ENCODE measurements at regions not wholly inside any gene's neighbourhood (a gene's known extent, or its start where the extent isn't known, plus 50 kb on each side); places are given as distances from the start of the nearest gene placed in this dataset.
"Not testable (repeated sequence)": the region's sequence is repeated elsewhere in the genome, so short reads cannot be mapped to it uniquely, and the experiment has no call there.

DNA sequence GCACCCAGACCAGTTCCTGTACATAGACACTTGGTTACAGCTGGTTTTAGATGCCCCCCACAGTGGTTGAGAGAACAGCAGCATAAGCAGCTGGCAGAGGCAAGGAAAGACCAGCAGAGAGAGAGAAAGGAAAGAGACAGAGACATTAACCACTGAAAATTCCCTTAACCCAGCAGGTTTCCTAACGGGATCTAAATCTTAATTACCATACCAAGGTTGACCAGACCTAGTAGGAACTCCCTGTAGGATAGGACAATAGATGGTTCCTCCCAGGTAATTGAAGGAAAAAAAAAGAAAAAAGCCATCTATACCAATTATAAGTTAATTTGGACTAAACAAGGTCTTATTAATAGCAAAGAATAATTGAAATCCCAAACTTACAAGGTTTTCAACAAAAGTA is 112.3 kb upstream of the PPM1J start:
- H3K4me1 Mint-ChIP-seq (ENCODE audit: low read depth); H3K9me3 Mint-ChIP-seq; DNase-seq; H3K4me3 Mint-ChIP-seq; ATAC-seq; H3K36me3 Mint-ChIP-seq (ENCODE audit: insufficient read depth); H3K27me3 Mint-ChIP-seq (ENCODE audit: low read depth): not testable (repeated sequence)

DNA sequence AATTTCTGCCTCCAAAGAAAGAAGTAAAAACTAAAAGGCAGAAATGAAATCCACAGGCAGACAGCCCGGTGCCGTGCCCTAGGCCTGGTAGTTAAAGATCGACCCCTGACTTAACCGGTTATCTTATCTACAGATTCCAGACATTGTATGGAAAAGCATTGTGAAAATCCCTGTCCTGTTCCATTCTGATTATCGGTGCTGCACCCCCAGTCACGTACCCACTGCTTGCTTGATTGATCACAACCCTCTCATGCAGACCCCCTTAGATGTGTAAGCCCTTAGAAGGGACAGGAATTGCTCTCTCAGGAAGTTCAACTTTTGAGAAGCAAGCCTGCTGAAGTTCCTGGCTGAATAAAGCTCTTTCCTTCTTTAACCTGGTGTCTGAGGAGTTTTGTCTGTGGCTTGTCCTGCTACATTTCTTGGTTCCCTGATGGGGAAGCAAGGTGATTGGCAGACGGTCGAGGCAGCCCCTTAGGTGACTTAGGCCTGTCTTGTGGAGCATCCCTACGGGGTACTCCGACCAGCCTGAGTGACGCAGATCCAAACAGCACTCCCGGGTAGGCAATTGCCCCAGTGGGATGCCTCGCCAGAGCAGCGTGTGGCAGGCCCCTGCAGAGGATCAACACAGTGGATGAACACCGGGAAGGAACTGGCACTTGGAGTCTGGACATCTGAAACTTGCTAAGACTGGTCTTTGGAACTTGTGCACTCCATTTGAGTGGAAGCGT is 111.2 kb upstream of the PPM1J start:
- H3K4me1 Mint-ChIP-seq (ENCODE audit: low read depth) = no peaks in the 10 kb centered on the region
- no peaks in the 10 kb centered on the region for H3K36me3 Mint-ChIP-seq (ENCODE audit: insufficient read depth)
- peaks cover 7% of the 10 kb centered on the region for H3K9me3 Mint-ChIP-seq
- DNase-seq (no peak), ATAC-seq (no peak)
- no peak overlapping the region for H3K4me3 Mint-ChIP-seq
- peaks cover 5% of the 10 kb centered on the region for H3K27me3 Mint-ChIP-seq (ENCODE audit: low read depth)

DNA sequence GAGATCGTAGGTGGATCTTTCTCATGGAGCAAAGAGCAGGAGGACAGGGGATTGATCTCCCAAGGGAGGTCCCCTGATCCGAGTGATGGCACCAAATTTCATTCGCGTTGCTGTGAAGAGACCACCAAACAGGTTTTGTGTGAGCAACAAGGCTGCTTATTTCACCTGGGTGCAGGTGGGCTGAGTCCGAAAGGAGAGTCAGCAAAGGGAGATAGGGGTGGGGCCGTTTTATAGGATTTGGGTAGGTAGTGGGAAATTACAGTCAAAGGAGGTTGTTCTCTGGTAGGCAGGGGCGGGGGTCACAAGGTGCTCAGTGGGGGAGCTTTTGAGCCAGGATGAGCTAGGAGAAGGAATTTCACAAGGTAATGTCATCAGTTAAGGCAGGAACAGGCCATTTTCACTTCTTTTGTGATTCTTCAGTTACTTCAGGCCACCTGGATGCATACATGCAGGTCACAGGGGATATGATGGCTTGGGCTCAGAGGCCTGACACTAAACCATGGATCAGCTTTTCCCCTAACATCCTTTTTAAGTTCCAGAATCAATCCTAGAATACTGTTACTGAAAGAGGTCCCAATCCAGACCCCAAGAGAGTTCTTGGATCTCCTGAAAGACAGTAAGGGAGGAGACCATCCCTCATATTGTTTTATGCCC is 110.6 kb upstream of the PPM1J start:
- not testable (repeated sequence) for H3K27me3 Mint-ChIP-seq (ENCODE audit: low read depth); ATAC-seq; H3K36me3 Mint-ChIP-seq (ENCODE audit: insufficient read depth); H3K4me1 Mint-ChIP-seq (ENCODE audit: low read depth); H3K9me3 Mint-ChIP-seq; DNase-seq; H3K4me3 Mint-ChIP-seq

DNA sequence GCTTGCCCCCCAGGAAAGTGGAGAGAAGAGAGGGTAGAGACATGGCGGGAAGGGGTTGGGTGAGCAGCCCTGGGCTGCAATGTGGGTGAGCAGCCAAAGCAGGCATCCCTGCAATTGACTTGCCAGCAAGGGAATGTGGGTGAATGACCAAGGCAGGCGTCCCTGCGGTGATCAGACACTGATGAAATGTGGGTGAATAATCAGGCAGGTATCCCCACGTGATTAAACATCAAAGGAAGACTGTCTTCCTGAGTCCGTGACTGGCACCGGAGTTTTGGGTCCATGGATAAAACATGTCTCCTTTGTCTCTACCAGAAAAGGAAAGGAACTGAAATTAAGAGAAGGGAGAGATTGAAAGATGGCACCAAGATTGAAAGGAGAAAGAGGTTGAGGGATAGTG is 109.9 kb upstream of the PPM1J start:
- DNase-seq; H3K4me1 Mint-ChIP-seq (ENCODE audit: low read depth); H3K27me3 Mint-ChIP-seq (ENCODE audit: low read depth); ATAC-seq; H3K36me3 Mint-ChIP-seq (ENCODE audit: insufficient read depth); H3K4me3 Mint-ChIP-seq; H3K9me3 Mint-ChIP-seq: not testable (repeated sequence)

DNA sequence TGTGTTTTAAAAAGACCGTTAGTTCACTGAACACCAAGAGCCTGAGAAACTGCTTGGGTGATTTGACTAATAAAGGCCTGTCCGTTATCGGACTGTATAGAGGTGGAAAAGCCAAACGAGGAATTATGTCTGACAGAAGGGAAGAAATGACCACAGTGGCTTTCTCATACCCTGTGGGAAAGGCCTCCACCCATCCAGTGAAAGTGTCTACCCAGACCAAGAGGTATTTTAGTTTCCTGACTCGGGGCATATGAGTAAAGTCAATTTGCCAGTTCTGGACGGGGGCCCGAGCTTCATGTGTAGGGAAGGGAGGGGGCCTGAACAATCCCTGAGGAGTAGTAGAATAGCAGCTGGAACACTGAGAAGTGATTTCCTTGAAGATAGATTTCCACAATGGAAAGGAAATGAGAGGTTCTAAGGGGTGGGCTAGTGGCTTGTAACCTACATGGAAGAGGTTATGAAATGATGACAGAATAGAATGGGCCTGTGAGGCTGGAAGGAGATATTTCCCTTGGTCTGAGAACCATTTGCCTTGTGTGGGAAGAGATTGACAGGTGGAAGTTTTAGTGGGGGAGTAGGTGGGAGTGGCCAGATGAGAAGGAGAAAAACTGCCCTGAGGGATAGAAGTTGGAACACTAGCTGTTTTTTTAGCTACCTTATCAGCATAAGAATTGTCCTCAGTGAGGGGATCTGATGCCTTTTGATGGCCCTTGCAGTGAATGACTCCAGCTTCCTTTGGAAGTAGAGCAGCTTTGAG is 106.4 kb upstream of the PPM1J start:
- not testable (repeated sequence) for DNase-seq; H3K4me3 Mint-ChIP-seq; H3K4me1 Mint-ChIP-seq (ENCODE audit: low read depth); ATAC-seq; H3K27me3 Mint-ChIP-seq (ENCODE audit: low read depth); H3K36me3 Mint-ChIP-seq (ENCODE audit: insufficient read depth); H3K9me3 Mint-ChIP-seq

DNA sequence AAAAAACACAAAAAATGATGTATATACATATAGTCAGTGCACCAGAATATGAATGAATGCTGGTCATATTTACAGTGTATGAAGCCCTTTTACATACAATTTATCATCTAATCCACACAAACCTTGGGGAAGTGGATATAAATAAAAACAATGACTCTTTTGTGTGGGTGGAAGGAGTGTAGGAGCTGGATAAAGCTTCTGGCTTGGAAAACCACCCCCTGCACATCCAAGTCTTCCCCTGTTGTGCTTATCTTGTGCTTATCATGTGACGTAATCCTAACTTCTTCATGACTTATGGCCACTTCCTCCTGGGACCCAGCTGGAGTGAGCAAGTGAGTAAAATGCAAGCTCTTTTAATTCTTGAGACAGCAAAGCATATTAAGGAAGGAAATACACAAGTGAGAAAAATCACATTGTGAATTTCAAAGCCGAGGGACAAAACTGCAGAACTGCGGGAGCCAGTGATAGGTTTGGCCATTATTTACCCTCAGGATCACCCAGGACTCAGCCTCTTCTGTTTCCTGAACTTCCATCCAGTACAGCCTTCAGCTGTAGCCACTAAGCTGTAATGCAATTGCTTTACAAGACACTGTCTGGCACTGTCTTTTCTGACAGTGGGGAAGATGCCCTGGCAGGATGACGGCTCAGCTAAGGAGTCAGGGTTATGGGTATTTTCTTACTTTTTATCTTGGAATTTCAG is 104.0 kb upstream of the PPM1J start:
- Mint-ChIP-seq H3K36me3 (ENCODE audit: insufficient read depth) (no peaks in the 10 kb centered on the region), H3K9me3 (peaks cover 3% of the 10 kb centered on the region), H3K4me3 (no peak overlapping the region), H3K27me3 (ENCODE audit: low read depth) (peaks cover 4% of the 10 kb centered on the region), H3K4me1 (ENCODE audit: low read depth) (peaks cover 2% of the 10 kb centered on the region)
- DNase-seq (no peak), ATAC-seq (no peak)

DNA sequence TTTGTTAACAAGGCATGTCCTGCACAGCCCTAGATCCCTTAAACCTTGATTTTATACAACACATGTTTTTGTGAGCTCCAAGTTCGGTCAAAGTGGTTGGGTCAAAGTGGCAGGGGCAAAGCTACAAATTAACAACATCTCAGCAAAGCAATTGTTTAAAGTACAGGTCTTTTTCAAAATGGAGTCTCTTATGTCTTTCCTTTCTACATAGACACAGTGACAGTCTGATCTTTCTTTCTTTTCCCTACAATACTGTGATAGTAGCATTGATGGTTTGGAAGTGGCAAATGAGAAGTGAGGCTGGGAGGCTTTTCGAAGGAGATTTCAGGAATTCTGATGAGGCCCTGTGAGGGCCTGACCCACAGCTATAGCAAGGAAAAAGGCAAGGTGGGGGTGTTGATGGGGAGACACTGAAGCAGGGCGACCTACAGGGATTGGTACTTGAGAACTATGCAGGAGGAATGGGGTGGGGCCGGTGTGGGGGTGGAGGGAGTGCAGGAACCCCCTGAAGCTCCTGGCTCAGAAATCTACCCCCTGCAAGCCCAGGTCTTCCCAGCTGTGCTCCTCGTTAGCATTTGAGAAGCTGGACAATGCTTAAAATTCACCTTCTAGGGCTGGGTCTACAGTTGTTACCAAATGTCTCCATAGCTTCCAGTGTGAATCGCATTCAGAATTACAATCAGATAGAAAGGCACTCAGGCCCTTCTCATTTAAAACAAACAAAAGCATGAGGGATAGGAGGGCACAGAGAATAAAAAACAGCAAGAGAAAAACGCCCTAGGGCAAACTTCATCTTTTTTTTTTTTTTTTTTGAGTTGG is 102.6 kb upstream of the PPM1J start:
- DNase-seq (no peak), ATAC-seq (no peak)
- peaks cover 2% of the 10 kb centered on the region for H3K4me1 Mint-ChIP-seq (ENCODE audit: low read depth)
- no peaks in the 10 kb centered on the region for H3K9me3 Mint-ChIP-seq
- no peaks in the 10 kb centered on the region for H3K36me3 Mint-ChIP-seq (ENCODE audit: insufficient read depth)
- peaks cover 4% of the 10 kb centered on the region for H3K27me3 Mint-ChIP-seq (ENCODE audit: low read depth)
- H3K4me3 Mint-ChIP-seq = no peak overlapping the region

DNA sequence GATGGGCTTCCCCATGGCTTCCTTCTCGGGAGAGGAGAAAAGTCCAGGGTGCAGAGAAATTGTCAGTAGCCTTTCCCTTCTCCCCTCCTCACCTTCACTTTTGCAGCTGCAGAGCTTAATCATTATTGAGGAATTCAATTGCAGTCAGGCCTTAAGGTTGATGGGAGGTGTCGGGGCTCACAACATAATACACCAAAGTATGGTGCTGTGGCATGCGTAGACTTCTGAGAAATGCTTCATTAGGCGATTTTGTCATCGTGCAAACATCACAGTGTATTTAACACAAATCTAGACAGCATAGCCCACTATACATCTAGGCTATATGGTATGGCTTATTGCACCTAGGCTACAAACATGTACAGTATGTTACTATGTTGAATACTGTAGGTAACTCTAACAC is 100.2 kb upstream of the PPM1J start:
- Mint-ChIP-seq H3K9me3 (no peaks in the 10 kb centered on the region), H3K4me3 (no peak overlapping the region), H3K4me1 (ENCODE audit: low read depth) (peaks cover 2% of the 10 kb centered on the region), H3K36me3 (ENCODE audit: insufficient read depth) (no peaks in the 10 kb centered on the region), H3K27me3 (ENCODE audit: low read depth) (peaks cover 4% of the 10 kb centered on the region)
- no peak for DNase-seq
- no peak for ATAC-seq

DNA sequence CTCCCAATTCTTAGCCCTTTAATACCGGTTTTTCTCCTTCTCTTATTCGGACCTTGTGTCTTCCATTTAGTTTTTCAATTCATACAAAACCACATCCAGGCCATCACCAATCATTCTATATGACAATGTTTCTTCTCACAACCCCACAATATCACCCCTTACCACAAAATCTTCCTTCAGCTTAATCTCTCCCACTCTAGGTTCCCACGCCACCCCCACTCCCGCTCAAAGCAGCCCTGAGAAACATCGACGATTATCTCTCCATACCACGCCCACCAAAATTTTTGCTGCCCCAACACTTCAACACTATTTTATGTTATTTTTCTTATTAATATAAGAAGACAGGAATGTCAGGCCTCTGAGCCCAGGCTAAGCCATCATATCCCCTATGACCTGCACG is 99.5 kb upstream of the PPM1J start:
- H3K9me3 Mint-ChIP-seq; H3K27me3 Mint-ChIP-seq (ENCODE audit: low read depth); DNase-seq; H3K36me3 Mint-ChIP-seq (ENCODE audit: insufficient read depth); H3K4me3 Mint-ChIP-seq; ATAC-seq; H3K4me1 Mint-ChIP-seq (ENCODE audit: low read depth): not testable (repeated sequence)

DNA sequence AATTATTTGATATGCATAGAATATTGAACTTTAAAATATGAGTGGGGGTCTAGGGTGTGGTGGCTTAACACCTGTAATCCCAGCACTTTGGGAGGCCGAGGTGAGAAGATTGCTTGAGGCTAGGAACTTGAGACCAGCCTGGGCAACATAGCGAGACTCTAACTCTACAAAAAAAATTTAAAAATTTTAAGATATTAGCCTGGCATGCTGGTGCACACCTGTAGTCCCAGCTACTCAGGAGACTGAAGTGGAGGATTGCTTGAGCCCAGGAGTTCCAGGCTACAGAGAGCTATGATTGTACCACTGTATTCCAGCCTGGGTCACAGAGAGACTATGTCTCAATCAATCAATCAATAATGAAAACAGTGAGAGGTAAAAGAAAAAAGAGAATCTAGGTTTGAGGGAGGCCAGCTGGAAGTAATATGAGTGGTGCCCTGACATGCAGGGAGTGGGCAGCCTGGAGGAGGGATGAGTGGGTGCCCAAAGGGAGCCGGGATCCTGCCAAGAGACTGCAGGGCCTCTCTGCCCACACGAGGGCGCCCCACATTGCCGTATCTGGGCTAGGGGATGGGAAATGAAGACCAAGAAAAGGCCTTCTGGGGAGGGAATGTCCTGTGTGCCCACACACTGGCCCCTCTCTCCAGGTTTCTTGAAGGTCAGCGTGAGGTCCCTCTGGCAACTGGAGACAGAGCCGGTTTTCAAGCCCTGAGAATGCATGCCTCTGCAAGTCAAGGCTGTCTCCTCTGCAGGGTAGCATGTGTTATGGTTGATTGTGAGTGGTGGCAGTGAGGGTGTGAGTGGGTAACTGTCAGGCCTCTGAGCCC is 93.9 kb upstream of the PPM1J start:
- Mint-ChIP-seq H3K36me3 (ENCODE audit: insufficient read depth) (no peaks in the 10 kb centered on the region), H3K4me1 (ENCODE audit: low read depth) (no peaks in the 10 kb centered on the region), H3K27me3 (ENCODE audit: low read depth) (no peaks in the 10 kb centered on the region), H3K4me3 (no peak overlapping the region), H3K9me3 (no peaks in the 10 kb centered on the region)
- ATAC-seq (peak; percentile 83 to 85), DNase-seq (peak; percentile 50)

DNA sequence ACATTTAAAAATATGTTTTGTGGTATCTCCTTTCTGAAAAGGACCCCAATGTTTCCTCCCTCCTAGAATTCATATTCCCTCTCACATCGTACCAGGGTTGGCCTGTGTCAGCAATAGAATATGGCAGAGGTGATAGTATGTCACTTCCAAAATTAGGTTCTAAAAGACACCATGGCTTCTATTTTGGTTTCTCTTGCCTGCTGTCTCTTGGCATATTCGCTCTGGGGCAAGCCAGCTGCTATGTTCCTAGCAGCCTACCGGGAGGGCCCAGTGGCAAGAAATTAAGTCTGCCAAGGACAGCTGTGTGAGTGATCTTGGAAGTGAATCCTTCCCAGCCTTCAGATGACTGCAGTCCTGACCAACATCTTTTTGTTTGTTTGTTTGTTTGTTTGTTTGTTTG is 92.9 kb upstream of the PPM1J start:
- peaks cover 2% of the 10 kb centered on the region for H3K27me3 Mint-ChIP-seq (ENCODE audit: low read depth)
- H3K4me3 Mint-ChIP-seq = no peak overlapping the region
- no peak for ATAC-seq
- no peak for DNase-seq
- H3K9me3 Mint-ChIP-seq = no peaks in the 10 kb centered on the region
- H3K36me3 Mint-ChIP-seq (ENCODE audit: insufficient read depth) = no peaks in the 10 kb centered on the region
- no peaks in the 10 kb centered on the region for H3K4me1 Mint-ChIP-seq (ENCODE audit: low read depth)

DNA sequence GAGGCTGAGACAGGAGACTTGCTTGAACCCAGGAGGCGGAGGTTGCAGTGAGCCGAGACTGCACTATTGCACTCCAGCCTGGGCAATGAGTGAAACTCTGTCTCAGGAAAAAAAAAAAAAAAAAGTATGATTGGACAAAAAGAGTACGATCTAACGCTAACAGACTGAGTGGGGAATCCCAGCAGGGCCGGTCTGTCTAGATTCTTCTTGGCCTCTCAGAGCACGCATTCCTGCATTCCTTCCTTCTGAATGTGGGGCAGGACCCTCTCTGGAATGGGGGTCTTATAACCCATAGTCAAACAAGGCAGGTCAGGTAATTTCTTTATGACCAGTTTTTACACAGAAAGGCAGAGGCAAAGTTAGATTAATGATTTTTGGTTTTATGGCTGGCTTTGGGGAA is 92.0 kb upstream of the PPM1J start:
- Mint-ChIP-seq H3K4me1 (ENCODE audit: low read depth) (no peaks in the 10 kb centered on the region), H3K27me3 (ENCODE audit: low read depth) (peaks cover 4% of the 10 kb centered on the region), H3K4me3 (no peak overlapping the region), H3K9me3 (no peaks in the 10 kb centered on the region), H3K36me3 (ENCODE audit: insufficient read depth) (no peaks in the 10 kb centered on the region)
- ATAC-seq = no peak
- no peak for DNase-seq

DNA sequence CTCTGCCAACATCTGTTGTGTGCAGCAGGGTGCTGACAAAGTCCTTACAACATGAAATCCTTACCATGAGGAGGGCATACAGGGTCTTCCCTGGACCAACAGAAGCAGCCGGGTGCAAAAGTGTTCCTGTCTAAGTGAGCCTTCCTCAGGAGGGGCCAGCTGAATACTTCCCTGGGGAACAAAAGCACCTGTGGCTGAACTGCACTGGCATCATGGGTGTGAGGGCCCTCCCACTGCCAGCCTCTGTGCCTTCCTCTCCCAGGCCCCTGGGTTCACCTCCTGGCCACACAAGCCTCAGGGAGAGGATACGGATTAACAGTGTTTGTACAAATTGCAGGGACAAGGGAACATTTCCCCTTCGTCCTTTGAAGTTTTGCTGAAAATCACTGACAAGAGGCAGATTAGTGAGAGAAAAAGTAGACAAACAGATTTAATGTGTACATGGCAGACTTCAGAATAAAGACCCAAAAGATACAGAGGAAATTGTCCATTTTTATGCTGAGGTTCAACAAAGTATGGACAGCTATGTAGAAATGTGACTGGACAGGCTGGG is 91.0 kb upstream of the PPM1J start:
- DNase-seq = no peak
- H3K36me3 Mint-ChIP-seq (ENCODE audit: insufficient read depth) = no peaks in the 10 kb centered on the region
- H3K27me3 Mint-ChIP-seq (ENCODE audit: low read depth) = peaks cover 4% of the 10 kb centered on the region

More for the DNA sequence above, 91.0 kb upstream of the PPM1J start:
- no peak for ATAC-seq
- H3K9me3 Mint-ChIP-seq = no peaks in the 10 kb centered on the region
- no peak overlapping the region for H3K4me3 Mint-ChIP-seq
- H3K4me1 Mint-ChIP-seq (ENCODE audit: low read depth) = no peaks in the 10 kb centered on the region

Measured in activated T-cell treated with anti-CD3 and anti-CD28 coated beads, Interleukin-2, amount 50 U/mL, for 4 hours (primary cell).